Left ventricle myocardium inferior (tissue), 1 donor: ENCODE measurements at regions not wholly inside any gene's neighbourhood (a gene's known extent, or its start where the extent isn't known, plus 50 kb on each side); places are given as distances from the start of the nearest gene placed in this dataset.

Experiments used
- DNase-seq: peaks from one replicate; pipeline ENCODE4 v3.0.0-alpha.2; 2020
- H3K27ac ChIP-seq: fragments of 200-600 bp; replicated peaks from 2 replicates; pipeline ENCODE4 v1.8.0; 2021
- H3K27me3 ChIP-seq: fragments of 200-600 bp; 2 replicates; pipeline ENCODE4 v1.8.0; 2021; ENCODE audit warnings: low read depth
- H3K36me3 ChIP-seq: fragments of 200-600 bp; 2 replicates; pipeline ENCODE4 v1.8.0; 2021
- H3K4me1 ChIP-seq: fragments of 200-600 bp; 2 replicates; pipeline ENCODE4 v1.8.0; 2021
- H3K4me3 ChIP-seq: fragments of 200-600 bp; 2 replicates; pipeline ENCODE4 v1.8.0; 2021; ENCODE audit warnings: mild to moderate bottlenecking, moderate library complexity
- H3K9me3 ChIP-seq: fragments of 200-600 bp; replicated peaks from 2 replicates; pipeline ENCODE4 v1.8.0; 2021
- intact Hi-C: fragments of 100-400 bp; cut with micrococcal nuclease; formaldehyde crosslinking; loops from one replicate; pipeline ENCODE4 v1.11.0; 2022
- TF ChIP-seq, protein P1 (sequence below): fragments of 200-600 bp; IDR thresholded peaks from 2 replicates; pipeline ENCODE4 v1.8.0; 2021; ENCODE audit warnings: antibody characterized with exemption, mild to moderate bottlenecking, borderline replicate concordance
- donor health status: DM: no; HTN: yes; CAD: no; lungs with severe emphysema.

DNA sequence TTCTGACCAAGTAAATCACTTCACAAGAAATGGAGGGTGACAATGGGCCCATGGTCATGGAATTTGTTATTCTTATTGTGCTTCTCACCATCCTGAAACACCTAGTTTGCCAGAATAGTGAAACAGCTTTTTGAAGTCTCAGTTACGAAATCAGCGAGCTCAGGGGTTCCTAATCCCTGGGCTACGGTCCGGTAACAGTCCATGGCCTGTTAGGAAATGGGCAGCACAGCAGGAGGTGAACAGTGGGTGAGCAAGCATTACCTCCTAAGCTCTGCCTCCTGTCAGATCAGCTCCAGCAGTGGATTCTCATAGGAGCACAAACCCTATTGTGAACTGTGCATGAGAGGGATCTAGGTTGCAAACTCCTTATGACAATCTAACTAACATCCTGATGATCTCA, 1356.3 kb downstream of the KCNT2 start:
- intact Hi-C loops: no loop called here
- no peak for DNase-seq
- TF ChIP-seq, protein P1, sequence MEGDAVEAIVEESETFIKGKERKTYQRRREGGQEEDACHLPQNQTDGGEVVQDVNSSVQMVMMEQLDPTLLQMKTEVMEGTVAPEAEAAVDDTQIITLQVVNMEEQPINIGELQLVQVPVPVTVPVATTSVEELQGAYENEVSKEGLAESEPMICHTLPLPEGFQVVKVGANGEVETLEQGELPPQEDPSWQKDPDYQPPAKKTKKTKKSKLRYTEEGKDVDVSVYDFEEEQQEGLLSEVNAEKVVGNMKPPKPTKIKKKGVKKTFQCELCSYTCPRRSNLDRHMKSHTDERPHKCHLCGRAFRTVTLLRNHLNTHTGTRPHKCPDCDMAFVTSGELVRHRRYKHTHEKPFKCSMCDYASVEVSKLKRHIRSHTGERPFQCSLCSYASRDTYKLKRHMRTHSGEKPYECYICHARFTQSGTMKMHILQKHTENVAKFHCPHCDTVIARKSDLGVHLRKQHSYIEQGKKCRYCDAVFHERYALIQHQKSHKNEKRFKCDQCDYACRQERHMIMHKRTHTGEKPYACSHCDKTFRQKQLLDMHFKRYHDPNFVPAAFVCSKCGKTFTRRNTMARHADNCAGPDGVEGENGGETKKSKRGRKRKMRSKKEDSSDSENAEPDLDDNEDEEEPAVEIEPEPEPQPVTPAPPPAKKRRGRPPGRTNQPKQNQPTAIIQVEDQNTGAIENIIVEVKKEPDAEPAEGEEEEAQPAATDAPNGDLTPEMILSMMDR: no peak
- Histone ChIP-seq H3K36me3 (no peaks in the 10 kb centered on the region), H3K4me3 (no peak overlapping the region), H3K27ac (no peak overlapping the region), H3K4me1 (no peaks in the 10 kb centered on the region), H3K27me3 (no peaks in the 10 kb centered on the region), H3K9me3 (peaks cover 22% of the 10 kb centered on the region)

DNA sequence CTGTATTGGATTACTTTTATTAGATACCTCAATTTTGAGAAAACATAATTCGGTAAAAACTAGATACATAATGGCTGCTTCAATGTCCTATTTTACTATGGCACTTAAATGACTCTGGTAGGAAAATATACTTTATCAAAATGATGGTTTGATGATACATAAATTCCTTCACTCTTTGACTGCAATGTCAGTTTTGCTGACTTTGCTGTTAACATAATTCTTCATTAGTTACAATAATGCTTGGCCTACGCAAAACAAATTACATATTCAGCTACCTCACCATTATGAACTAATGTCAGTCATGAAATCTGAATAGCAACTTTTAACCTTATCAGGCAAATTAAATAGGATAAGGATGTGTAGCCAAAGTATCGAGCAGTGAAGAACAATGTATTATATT, 1364.7 kb downstream of the KCNT2 start:
- peaks cover 2% of the 10 kb centered on the region for H3K9me3 ChIP-seq
- no peaks in the 10 kb centered on the region for H3K27me3 ChIP-seq
- H3K4me1 ChIP-seq: no peaks in the 10 kb centered on the region
- no peak overlapping the region for H3K4me3 ChIP-seq
- TF ChIP-seq, protein P1: no peak
- intact Hi-C loops: no loop called here
- DNase-seq: no peak
- no peak overlapping the region for H3K27ac ChIP-seq
- H3K36me3 ChIP-seq: no peaks in the 10 kb centered on the region

DNA sequence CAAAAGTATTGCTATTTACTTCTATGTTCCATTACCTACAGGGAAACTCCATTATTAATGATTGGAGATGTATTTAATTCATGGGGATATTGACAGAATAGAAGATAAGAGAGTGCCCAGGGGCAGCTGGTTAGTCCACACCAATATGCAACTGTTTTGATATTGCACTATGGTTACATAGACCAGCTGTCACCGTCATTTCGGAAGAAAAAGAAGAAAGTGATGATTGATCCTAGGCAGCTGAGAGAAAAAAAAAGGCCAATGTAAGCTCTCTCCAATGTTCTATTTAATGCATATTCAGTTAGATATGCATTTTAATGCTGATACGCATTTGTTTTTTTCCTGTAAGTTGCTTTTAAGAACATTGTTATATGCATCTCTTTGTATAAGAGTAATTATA, 1367.2 kb downstream of the KCNT2 start:
- Histone ChIP-seq H3K27ac (no peak overlapping the region), H3K4me1 (no peaks in the 10 kb centered on the region), H3K4me3 (no peak overlapping the region), H3K36me3 (no peaks in the 10 kb centered on the region), H3K9me3 (peaks cover 18% of the 10 kb centered on the region), H3K27me3 (no peaks in the 10 kb centered on the region)
- TF ChIP-seq, protein P1: no peak
- intact Hi-C loops: no loop called here
- DNase-seq: no peak

DNA sequence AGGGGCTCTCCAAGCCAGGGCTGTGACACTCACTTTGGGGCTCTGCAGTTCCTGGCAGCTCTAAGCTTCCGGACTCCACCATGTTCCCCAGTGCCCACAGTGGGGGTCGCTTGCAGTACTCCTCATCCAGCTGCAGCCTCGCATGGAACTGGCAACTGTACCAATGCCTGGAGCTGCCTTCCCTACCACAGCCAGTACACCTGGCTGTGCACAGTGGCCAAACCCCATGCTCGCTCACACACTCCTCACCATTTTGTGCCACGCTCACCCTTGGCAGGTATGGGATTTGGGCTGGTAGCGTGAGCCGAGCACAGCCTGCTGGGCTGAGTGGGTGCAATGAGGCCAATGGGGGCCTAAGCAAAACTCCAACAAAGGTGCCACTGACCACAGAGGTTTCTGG, 1369.9 kb downstream of the KCNT2 start:
- no peak for DNase-seq
- Histone ChIP-seq H3K4me3 (no peak overlapping the region), H3K36me3 (no peaks in the 10 kb centered on the region), H3K4me1 (no peaks in the 10 kb centered on the region), H3K27ac (no peak overlapping the region), H3K9me3 (peaks cover 18% of the 10 kb centered on the region), H3K27me3 (no peaks in the 10 kb centered on the region)
- intact Hi-C loops: no loop called here
- TF ChIP-seq, protein P1: no peak

DNA sequence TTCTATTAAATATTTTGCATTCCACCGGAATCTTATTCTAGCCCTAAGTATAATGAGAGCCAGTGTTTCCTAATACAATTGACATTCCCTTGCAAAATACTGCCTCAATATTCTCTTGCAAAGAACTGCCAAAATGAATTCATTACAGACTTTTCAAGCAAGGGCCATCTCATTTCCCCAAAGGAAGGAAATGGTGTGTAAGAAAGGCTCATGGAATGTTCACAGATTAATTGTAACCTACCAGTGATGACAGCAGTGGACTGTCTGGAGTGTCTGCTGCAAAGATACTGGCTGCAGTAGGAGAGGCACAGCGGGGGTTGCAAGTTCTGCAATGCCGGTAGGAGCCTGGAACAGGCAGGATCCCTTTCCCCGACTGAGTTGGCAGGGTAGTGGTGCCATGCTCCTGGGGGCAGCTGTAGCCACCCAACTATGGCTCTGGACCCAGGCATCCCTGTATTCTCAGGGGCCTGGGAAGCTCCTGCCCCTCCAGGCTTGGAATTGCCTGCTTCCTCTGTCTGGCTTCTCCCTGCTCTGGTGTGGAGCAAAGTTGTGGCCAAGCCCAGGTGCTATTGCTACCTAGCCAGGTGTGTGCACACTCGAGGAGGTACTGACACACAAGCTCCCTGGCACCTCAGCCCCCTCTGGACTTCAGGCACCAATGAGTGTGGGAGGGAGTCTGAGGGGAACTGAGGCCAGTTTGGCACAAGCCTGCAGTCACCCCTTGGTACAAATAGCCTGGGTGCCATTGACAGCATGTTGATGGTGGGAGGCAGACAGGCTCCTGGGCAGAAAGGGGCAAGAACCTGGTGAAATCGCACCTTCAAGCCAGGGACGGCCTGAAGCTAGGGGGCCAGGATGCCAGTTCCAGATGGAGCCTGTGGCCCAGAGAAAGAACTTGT, 1371.0 kb downstream of the KCNT2 start:
- no peaks in the 10 kb centered on the region for H3K36me3 ChIP-seq
- no peaks in the 10 kb centered on the region for H3K4me1 ChIP-seq
- no peaks in the 10 kb centered on the region for H3K27me3 ChIP-seq
- peaks cover 18% of the 10 kb centered on the region for H3K9me3 ChIP-seq
- no peak overlapping the region for H3K4me3 ChIP-seq
- no peak for DNase-seq
- no peak overlapping the region for H3K27ac ChIP-seq
- TF ChIP-seq, protein P1: no peak
- intact Hi-C loops: no loop called here
